PC-3 (cell line): ENCODE measurements at regions not wholly inside any gene's neighbourhood (a gene's known extent, or its start where the extent isn't known, plus 50 kb on each side); places are given as distances from the start of the nearest gene placed in this dataset.

Source experiments
- ATAC-seq: fragments of 200-7000 bp; cut with Tn5 transposase; 2 replicates; pipeline ENCODE4 v1.9.1; 2020; ENCODE audit warnings: mild to moderate bottlenecking, moderate library complexity
- BruUV-seq: library from RNA; stranded (reverse); fragments of 400-500 nt; replicated peaks from 2 replicates; lab custom pipeline; 2021; lab: Mats Ljungman, UMichigan
- CTCF ChIA-PET: fragments of 300-600 bp; sonication (Branson Sonifier 250); formaldehyde crosslinking; loops from one replicate; lab custom pipeline; 2022; ENCODE audit warnings: antibody characterized with exemption; lab: Charles Lee
- POLR2A ChIA-PET: fragments of 300-600 bp; sonication (Branson Sonifier 250); formaldehyde crosslinking; loops from one replicate; lab custom pipeline; 2022; ENCODE audit warnings: antibody characterized with exemption; ENCODE audit not compliant: unreplicated experiment; lab: Charles Lee
- DNase-seq: peaks from one replicate; pipeline ENCODE4 v3.0.0-alpha.2; 2015
- H2AFZ ChIP-seq: fragments of 300-600 bp; sonication (generic); 2 replicates; pipeline ENCODE4 v1.6.0; 2016; ENCODE audit warnings: antibody characterized with exemption, low read length
- H3F3A ChIP-seq: fragments of 300-600 bp; sonication (generic); one replicate; pipeline ENCODE4 v1.6.0; 2017; ENCODE audit warnings: antibody characterized with exemption, low read length, control low read depth, mild to moderate bottlenecking; ENCODE audit not compliant: unreplicated experiment
- H3K27ac ChIP-seq: fragments of 300-600 bp; sonication (generic); 2 replicates; pipeline ENCODE4 v1.5.1; 2016; ENCODE audit warnings: mild to moderate bottlenecking, low read length
- H3K27me3 ChIP-seq: fragments of 300-600 bp; sonication (generic); 2 replicates; pipeline ENCODE4 v1.6.1; 2016; ENCODE audit warnings: low read length, mixed read lengths
- H3K36me3 ChIP-seq: fragments of 300-600 bp; sonication (generic); 2 replicates; pipeline ENCODE4 v1.6.1; 2016; ENCODE audit warnings: low read depth, mixed run types, low read length, mixed read lengths
- H3K4me1 ChIP-seq: fragments of 300-600 bp; sonication (generic); 2 replicates; pipeline ENCODE4 v1.5.1; 2016; ENCODE audit warnings: low read length; ENCODE audit not compliant: insufficient read depth
- H3K4me2 ChIP-seq: fragments of 300-600 bp; sonication (generic); 2 replicates; pipeline ENCODE4 v1.6.0; 2016; ENCODE audit warnings: low read length
- H3K4me3 ChIP-seq: fragments of 300-600 bp; sonication (generic); 2 replicates; pipeline ENCODE4 v1.5.1; 2016; ENCODE audit warnings: mild to moderate bottlenecking, low read length, mixed read lengths
- H3K79me2 ChIP-seq: fragments of 300-600 bp; sonication (generic); 2 replicates; pipeline ENCODE4 v1.6.1; 2017; ENCODE audit warnings: low read length, mixed read lengths
- H3K9ac ChIP-seq: fragments of 300-600 bp; sonication (generic); 2 replicates; pipeline ENCODE4 v1.6.0; 2016; ENCODE audit warnings: mild to moderate bottlenecking, low read length
- H3K9me2 ChIP-seq: fragments of 300-600 bp; sonication (generic); replicated peaks from 2 replicates; pipeline ENCODE4 v1.6.1; 2016; ENCODE audit warnings: mixed run types, low read length, mixed read lengths
- H3K9me3 ChIP-seq: fragments of 300-600 bp; sonication (generic); 2 replicates; pipeline ENCODE4 v1.6.1; 2016; ENCODE audit warnings: low read length, mixed read lengths
- H4K20me1 ChIP-seq: fragments of 300-600 bp; sonication (generic); 2 replicates; pipeline ENCODE4 v1.6.1; 2016; ENCODE audit warnings: low read length, mixed read lengths
- EZH2 ChIP-seq: fragments of 300-600 bp; sonication (generic); IDR thresholded peaks from one replicate; pipeline ENCODE4 v1.6.1; 2017; ENCODE audit warnings: antibody characterized with exemption, mild to moderate bottlenecking, low read length; ENCODE audit not compliant: unreplicated experiment
- EZH2phosphoT487 ChIP-seq: fragments of 300-600 bp; sonication (generic); IDR thresholded peaks from 2 replicates; pipeline ENCODE4 v1.6.1; 2018; ENCODE audit warnings: mild to moderate bottlenecking, antibody characterized with exemption, low read length, borderline replicate concordance
- intact Hi-C: fragments of 100-400 bp; cut with micrococcal nuclease; formaldehyde crosslinking; loops from 2 replicates; pipeline ENCODE4 v1.9.0; 2023
- TF ChIP-seq, protein P1 (sequence below): fragments of 300-600 bp; sonication (generic); conservative IDR thresholded peaks from 2 replicates; pipeline ENCODE4 v1.5.1; 2017; ENCODE audit warnings: antibody characterized with exemption, low read depth, mild to moderate bottlenecking, low read length

DNA sequence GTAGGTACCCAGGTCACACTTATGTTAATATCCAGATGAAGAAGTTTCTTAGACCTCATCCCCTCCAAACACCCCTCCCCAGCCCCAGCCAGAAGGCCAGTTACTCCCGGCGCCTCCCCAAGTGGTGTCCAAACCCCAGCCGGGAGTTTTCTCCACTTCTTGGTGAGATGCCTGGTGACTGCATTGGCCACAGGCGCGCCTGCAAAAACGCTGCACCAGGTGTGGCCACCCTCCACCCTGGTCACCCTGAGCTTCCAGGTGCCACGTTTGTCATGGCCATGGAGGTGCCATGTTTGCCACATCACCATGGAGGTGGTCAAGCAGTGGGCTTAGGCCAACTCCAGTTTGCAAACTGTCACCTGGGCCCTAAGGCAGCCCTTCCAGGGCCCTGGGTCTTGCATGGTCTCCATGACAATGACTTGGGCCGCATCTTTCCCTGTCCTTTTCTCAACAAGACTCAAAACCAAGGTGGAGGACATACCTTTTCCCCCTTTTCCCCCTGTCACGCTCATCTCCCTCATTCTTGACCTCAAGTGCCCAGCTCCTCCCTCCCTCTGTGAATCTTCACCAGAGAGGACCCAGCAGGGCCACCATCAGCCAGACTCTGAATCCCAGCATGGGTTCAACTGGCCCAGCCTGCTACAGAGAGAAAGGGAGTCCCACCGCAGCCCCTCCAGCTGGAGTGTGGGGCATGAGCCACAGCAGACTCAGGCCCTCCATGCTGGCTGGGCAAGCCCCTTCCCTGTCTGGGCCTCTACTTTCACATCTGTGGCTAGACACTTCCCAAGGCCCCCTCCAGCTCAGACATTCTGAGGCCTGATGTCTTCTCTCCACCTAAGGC is 125.9 kb upstream of the ZBTB40 start:
- Histone ChIP-seq H3F3A (no peaks in the 10 kb centered on the region), H3K4me2 (no peak overlapping the region), H2AFZ (no peak overlapping the region), H3K36me3 (no peaks in the 10 kb centered on the region), H3K9me2 (no peaks in the 10 kb centered on the region), H3K9ac (no peak overlapping the region), H3K79me2 (no peaks in the 10 kb centered on the region), H3K27ac (no peak overlapping the region), H4K20me1 (no peaks in the 10 kb centered on the region), H3K27me3 (no peaks in the 10 kb centered on the region), H3K9me3 (no peaks in the 10 kb centered on the region), H3K4me3 (no peak overlapping the region), H3K4me1 (no peaks in the 10 kb centered on the region)
- no TSS peak for BruUV-seq
- POLR2A ChIA-PET, result no interaction called here
- no peak for TF ChIP-seq EZH2
- no peak for TF ChIP-seq EZH2phosphoT487
- TF ChIP-seq, protein P1, sequence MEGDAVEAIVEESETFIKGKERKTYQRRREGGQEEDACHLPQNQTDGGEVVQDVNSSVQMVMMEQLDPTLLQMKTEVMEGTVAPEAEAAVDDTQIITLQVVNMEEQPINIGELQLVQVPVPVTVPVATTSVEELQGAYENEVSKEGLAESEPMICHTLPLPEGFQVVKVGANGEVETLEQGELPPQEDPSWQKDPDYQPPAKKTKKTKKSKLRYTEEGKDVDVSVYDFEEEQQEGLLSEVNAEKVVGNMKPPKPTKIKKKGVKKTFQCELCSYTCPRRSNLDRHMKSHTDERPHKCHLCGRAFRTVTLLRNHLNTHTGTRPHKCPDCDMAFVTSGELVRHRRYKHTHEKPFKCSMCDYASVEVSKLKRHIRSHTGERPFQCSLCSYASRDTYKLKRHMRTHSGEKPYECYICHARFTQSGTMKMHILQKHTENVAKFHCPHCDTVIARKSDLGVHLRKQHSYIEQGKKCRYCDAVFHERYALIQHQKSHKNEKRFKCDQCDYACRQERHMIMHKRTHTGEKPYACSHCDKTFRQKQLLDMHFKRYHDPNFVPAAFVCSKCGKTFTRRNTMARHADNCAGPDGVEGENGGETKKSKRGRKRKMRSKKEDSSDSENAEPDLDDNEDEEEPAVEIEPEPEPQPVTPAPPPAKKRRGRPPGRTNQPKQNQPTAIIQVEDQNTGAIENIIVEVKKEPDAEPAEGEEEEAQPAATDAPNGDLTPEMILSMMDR, result no peak
- intact Hi-C loops, result no loop called here
- DNase-seq (no peak), ATAC-seq (no peak)
- CTCF ChIA-PET, result no interaction called here

DNA sequence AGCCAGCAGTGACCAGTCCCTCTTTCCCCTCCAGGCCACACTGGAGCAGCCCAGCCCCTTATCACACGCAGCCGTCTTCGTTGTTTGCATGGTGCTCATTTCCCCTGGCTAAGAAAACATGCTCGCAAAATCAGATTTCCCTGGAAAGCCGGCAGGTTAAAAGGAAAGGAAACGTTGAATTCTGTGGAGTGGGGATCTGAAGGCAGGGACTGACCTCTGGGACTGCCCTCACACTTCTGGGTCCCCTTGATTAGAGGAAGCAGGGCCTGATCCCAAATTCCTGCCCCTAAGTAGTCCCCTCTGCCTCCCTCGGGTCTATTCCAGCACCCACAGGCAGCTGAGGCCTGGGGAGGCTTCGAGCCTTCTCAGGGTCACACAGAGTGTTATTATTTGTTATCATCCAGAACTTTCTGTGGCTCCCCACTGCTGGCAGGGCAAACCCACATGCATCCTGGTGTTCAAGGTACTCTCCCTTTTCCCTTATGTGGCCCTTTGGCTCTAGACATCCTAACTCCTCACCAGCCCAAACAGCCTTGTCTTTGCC is 125.2 kb upstream of the ZBTB40 start:
- Histone ChIP-seq H3K9me2 (no peaks in the 10 kb centered on the region), H3K27me3 (no peaks in the 10 kb centered on the region), H2AFZ (no peak overlapping the region), H3K9ac (no peak overlapping the region), H4K20me1 (no peaks in the 10 kb centered on the region), H3K4me3 (no peak overlapping the region), H3K4me1 (no peaks in the 10 kb centered on the region), H3K9me3 (no peaks in the 10 kb centered on the region), H3K4me2 (no peak overlapping the region), H3K27ac (no peak overlapping the region), H3K36me3 (no peaks in the 10 kb centered on the region), H3F3A (no peaks in the 10 kb centered on the region), H3K79me2 (no peaks in the 10 kb centered on the region)
- no TSS peak for BruUV-seq
- intact Hi-C loops, result no loop called here
- DNase-seq (no peak), ATAC-seq (no peak)
- ChIA-PET POLR2A (no interaction called here), CTCF (no interaction called here)
- TF ChIP-seq EZH2phosphoT487 (no peak), EZH2 (no peak)
- TF ChIP-seq, protein P1, result no peak

DNA sequence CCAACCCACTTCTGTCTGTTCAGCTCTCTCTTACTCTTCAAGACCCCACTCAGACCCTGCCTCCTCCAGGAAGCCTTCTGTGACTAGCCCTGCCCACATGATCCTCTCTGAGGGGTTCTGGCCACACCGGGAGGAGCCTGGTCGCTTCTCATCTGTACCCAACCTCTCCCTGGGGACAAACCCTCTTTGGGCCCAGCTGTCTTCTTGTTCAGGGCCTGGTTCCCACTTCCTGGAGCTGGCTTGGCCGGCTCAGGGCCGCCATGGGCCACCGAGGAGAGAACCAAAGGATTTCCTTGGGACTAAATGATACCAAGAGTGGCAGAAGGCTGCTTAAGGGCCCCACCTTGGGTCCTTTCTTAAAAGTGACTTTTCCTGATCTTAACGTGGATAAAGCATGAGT is 124.7 kb upstream of the ZBTB40 start:
- no TSS peak for BruUV-seq

More for the DNA sequence above, 124.7 kb upstream of the ZBTB40 start:
- intact Hi-C loops, result no loop called here
- Histone ChIP-seq H3K27me3 (no peaks in the 10 kb centered on the region), H3K27ac (no peak overlapping the region), H3F3A (no peaks in the 10 kb centered on the region), H3K4me1 (no peaks in the 10 kb centered on the region), H3K79me2 (no peaks in the 10 kb centered on the region), H3K4me3 (no peak overlapping the region), H3K4me2 (no peak overlapping the region), H3K9me2 (no peaks in the 10 kb centered on the region), H4K20me1 (no peaks in the 10 kb centered on the region), H3K9ac (no peak overlapping the region), H3K36me3 (no peaks in the 10 kb centered on the region), H2AFZ (no peak overlapping the region), H3K9me3 (no peaks in the 10 kb centered on the region)
- no peak for DNase-seq
- POLR2A ChIA-PET, result no interaction called here
- CTCF ChIA-PET, result no interaction called here
- TF ChIP-seq EZH2 (no peak), EZH2phosphoT487 (no peak)
- TF ChIP-seq, protein P1, result no peak
- no peak for ATAC-seq
